OCI-LY3 (cell line): ENCODE measurements at regions not wholly inside any gene's neighbourhood (a gene's known extent, or its start where the extent isn't known, plus 50 kb on each side); places are given as distances from the start of the nearest gene placed in this dataset.

ENCODE experiments used
- EZH2phosphoT487 ChIP-seq: fragments of 200-600 bp; shearing (Covaris generic); IDR thresholded peaks from 2 replicates; pipeline ENCODE4 v1.6.1; 2018; ENCODE audit warnings: antibody characterized with exemption, mixed run types, low read depth
- TF ChIP-seq, protein P1 (sequence below): fragments of 200-600, 300-600 bp; sonication (generic); IDR thresholded peaks from 2 replicates; pipeline ENCODE4 v1.5.1; 2014; ENCODE audit warnings: antibody characterized with exemption, low read length, low read depth

DNA sequence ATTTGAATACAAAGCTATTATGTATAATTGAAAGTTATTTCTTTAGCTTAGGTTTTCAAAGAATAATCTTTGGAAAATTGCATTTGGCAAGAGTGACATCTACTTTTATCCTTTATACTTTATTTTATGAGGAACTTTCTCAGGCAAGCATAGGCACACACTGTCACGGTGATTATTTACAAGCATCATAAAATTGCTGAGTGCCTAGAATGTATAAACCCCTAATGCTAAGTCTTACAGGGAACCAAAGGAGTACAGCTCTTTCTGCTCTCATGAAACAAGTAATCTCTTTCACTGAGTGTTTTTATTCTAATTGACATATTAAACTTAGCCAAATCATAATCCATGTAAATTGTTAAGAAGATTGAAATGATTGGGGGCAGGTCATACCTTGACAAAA, 154.9 kb downstream of the FSCB start:
- TF ChIP-seq, protein P1, sequence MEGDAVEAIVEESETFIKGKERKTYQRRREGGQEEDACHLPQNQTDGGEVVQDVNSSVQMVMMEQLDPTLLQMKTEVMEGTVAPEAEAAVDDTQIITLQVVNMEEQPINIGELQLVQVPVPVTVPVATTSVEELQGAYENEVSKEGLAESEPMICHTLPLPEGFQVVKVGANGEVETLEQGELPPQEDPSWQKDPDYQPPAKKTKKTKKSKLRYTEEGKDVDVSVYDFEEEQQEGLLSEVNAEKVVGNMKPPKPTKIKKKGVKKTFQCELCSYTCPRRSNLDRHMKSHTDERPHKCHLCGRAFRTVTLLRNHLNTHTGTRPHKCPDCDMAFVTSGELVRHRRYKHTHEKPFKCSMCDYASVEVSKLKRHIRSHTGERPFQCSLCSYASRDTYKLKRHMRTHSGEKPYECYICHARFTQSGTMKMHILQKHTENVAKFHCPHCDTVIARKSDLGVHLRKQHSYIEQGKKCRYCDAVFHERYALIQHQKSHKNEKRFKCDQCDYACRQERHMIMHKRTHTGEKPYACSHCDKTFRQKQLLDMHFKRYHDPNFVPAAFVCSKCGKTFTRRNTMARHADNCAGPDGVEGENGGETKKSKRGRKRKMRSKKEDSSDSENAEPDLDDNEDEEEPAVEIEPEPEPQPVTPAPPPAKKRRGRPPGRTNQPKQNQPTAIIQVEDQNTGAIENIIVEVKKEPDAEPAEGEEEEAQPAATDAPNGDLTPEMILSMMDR, result no peak
- no peak for TF ChIP-seq EZH2phosphoT487
